Mesothelial cell of epicardium (in vitro differentiated cells): ENCODE measurements at regions not wholly inside any gene's neighbourhood (a gene's known extent, or its start where the extent isn't known, plus 50 kb on each side); places are given as distances from the start of the nearest gene placed in this dataset.

Experiments
- DNase-seq, 2 experiments: peaks; one replicate each; pipeline ENCODE4 v3.0.0; 2021; ENCODE audit warnings: low spot score in 2 of 2; ENCODE audit not compliant: unreplicated experiment in 2 of 2
- H3K27ac Mint-ChIP-seq: 2 replicates; pipeline ENCODE4 v1.8.0; 2021; ENCODE audit warnings: mixed read lengths
- H3K27me3 Mint-ChIP-seq: 2 replicates; pipeline ENCODE4 v1.8.0; 2021; ENCODE audit warnings: low read depth, mixed read lengths
- H3K36me3 Mint-ChIP-seq: 2 replicates; pipeline ENCODE4 v1.8.0; 2021; ENCODE audit warnings: mixed read lengths
- H3K4me1 Mint-ChIP-seq: 2 replicates; pipeline ENCODE4 v1.8.0; 2021; ENCODE audit warnings: mixed read lengths
- H3K4me3 Mint-ChIP-seq: 2 replicates; pipeline ENCODE4 v1.8.0; 2021; ENCODE audit warnings: mild to moderate bottlenecking, moderate library complexity, mixed read lengths
- H3K9me3 Mint-ChIP-seq: 2 replicates; pipeline ENCODE4 v1.8.0; 2021; ENCODE audit warnings: mixed read lengths
- CTCF ChIP-seq: fragments of 200-600 bp; sonication (generic); IDR thresholded peaks from one replicate; pipeline ENCODE4 v1.5.0; 2021; ENCODE audit warnings: antibody characterized with exemption; ENCODE audit not compliant: unreplicated experiment

- no peaks in the 10 kb centered on the region for H3K4me1 Mint-ChIP-seq
- H3K4me3 Mint-ChIP-seq, result no peak overlapping the region
- TF ChIP-seq CTCF, result no peak
- no peaks in the 10 kb centered on the region for H3K36me3 Mint-ChIP-seq
- no peak overlapping the region for H3K27ac Mint-ChIP-seq
- peaks cover 45% of the 10 kb centered on the region for H3K27me3 Mint-ChIP-seq
- H3K9me3 Mint-ChIP-seq, result no peaks in the 10 kb centered on the region
- no peak for DNase-seq
These were observed 202.9 kb downstream of the GLRX3 start for GRCh38 chr10:130339091-130339490.

GRCh38 chr10:130339911-130340310 is 203.7 kb downstream of the GLRX3 start:
- no peak for DNase-seq
- no peak for TF ChIP-seq CTCF
- H3K27ac Mint-ChIP-seq, result no peak overlapping the region
- H3K36me3 Mint-ChIP-seq, result no peaks in the 10 kb centered on the region
- H3K4me3 Mint-ChIP-seq, result no peak overlapping the region
- no peaks in the 10 kb centered on the region for H3K9me3 Mint-ChIP-seq
- no peaks in the 10 kb centered on the region for H3K4me1 Mint-ChIP-seq
- H3K27me3 Mint-ChIP-seq, result peaks cover 39% of the 10 kb centered on the region

GRCh38 chr10:130340816-130341215 is 204.6 kb downstream of the GLRX3 start:
- H3K9me3 Mint-ChIP-seq, result no peaks in the 10 kb centered on the region
- peaks cover 1% of the 10 kb centered on the region for H3K4me1 Mint-ChIP-seq
- H3K27ac Mint-ChIP-seq, result no peak overlapping the region
- no peak for DNase-seq
- peaks cover 37% of the 10 kb centered on the region for H3K27me3 Mint-ChIP-seq
- no peak overlapping the region for H3K4me3 Mint-ChIP-seq
- TF ChIP-seq CTCF, result no peak
- no peaks in the 10 kb centered on the region for H3K36me3 Mint-ChIP-seq

GRCh38 chr10:130341356-130341755 is 205.2 kb downstream of the GLRX3 start:
- no peak overlapping the region for H3K27ac Mint-ChIP-seq
- no peaks in the 10 kb centered on the region for H3K9me3 Mint-ChIP-seq
- peaks cover 37% of the 10 kb centered on the region for H3K27me3 Mint-ChIP-seq
- H3K4me1 Mint-ChIP-seq, result peaks cover 3% of the 10 kb centered on the region
- no peak overlapping the region for H3K4me3 Mint-ChIP-seq
- TF ChIP-seq CTCF, result peak; percentile 48
- DNase-seq, result no peak
- no peaks in the 10 kb centered on the region for H3K36me3 Mint-ChIP-seq

- Mint-ChIP-seq H3K27ac (no peak overlapping the region), H3K4me3 (no peak overlapping the region), H3K27me3 (peaks cover 37% of the 10 kb centered on the region), H3K9me3 (peaks cover 10% of the 10 kb centered on the region), H3K4me1 (peaks cover 3% of the 10 kb centered on the region), H3K36me3 (no peaks in the 10 kb centered on the region)
- no peak for TF ChIP-seq CTCF
- DNase-seq, result no peak
These were observed 209.5 kb downstream of the GLRX3 start for GRCh38 chr10:130345728-130346127.

- no peak overlapping the region for H3K27ac Mint-ChIP-seq
- no peaks in the 10 kb centered on the region for H3K4me1 Mint-ChIP-seq
- no peaks in the 10 kb centered on the region for H3K36me3 Mint-ChIP-seq
- peak in 1 of 2 experiments; percentile 11 for DNase-seq
- TF ChIP-seq CTCF, result no peak
- H3K27me3 Mint-ChIP-seq, result peaks cover 18% of the 10 kb centered on the region
- H3K9me3 Mint-ChIP-seq, result peaks cover 10% of the 10 kb centered on the region
- no peak overlapping the region for H3K4me3 Mint-ChIP-seq
These were observed 214.8 kb downstream of the GLRX3 start for GRCh38 chr10:130350996-130351395.
